SU-DHL-6 (cell line): ENCODE measurements at regions not wholly inside any gene's neighbourhood (a gene's known extent, or its start where the extent isn't known, plus 50 kb on each side); places are given as distances from the start of the nearest gene placed in this dataset.

Source experiments
- H2AFZ ChIP-seq: fragments of 200-600 bp; sonication (generic); 2 replicates; pipeline ENCODE4 v1.6.1; 2014; ENCODE audit warnings: low read depth, mild to moderate bottlenecking, moderate library complexity, mixed read lengths, antibody characterized with exemption, low read length; ENCODE audit not compliant: severe bottlenecking
- H3F3A ChIP-seq: fragments of 200-600 bp; shearing (Covaris generic); 2 replicates; pipeline ENCODE4 v1.6.0; 2016; ENCODE audit warnings: antibody characterized with exemption, mild to moderate bottlenecking; ENCODE audit not compliant: insufficient read depth
- H3K27ac ChIP-seq: fragments of 200-600 bp; sonication (generic); 2 replicates; pipeline ENCODE4 v1.5.1; 2016; ENCODE audit warnings: low read depth, mild to moderate bottlenecking, low read length, moderate library complexity, mixed read lengths
- H3K27me3 ChIP-seq: fragments of 200-600 bp; sonication (generic), shearing (Covaris generic); 2 replicates; pipeline ENCODE4 v1.6.0; 2014; ENCODE audit warnings: mild to moderate bottlenecking, low read length
- H3K36me3 ChIP-seq: fragments of 200-600 bp; sonication (generic); 2 replicates; pipeline ENCODE4 v1.6.1; 2014; ENCODE audit warnings: mild to moderate bottlenecking, low read length, mixed read lengths
- H3K4me2 ChIP-seq: fragments of 300-600, 200-600 bp; shearing (Covaris generic), sonication (generic); 2 replicates; pipeline ENCODE4 v1.6.0; 2014; ENCODE audit warnings: low read length, low read depth, mild to moderate bottlenecking; ENCODE audit not compliant: poor library complexity, severe bottlenecking
- H3K4me3 ChIP-seq: fragments of 200-600 bp; sonication (generic); 2 replicates; pipeline ENCODE4 v1.5.1; 2014; ENCODE audit warnings: antibody characterized with exemption, low read length, mild to moderate bottlenecking, mixed read lengths; ENCODE audit not compliant: insufficient read depth, poor library complexity, severe bottlenecking
- H3K79me2 ChIP-seq: fragments of 200-600 bp; sonication (generic); 2 replicates; pipeline ENCODE4 v1.6.1; 2014; ENCODE audit warnings: mild to moderate bottlenecking, low read length, moderate library complexity; ENCODE audit not compliant: insufficient read depth
- H3K9ac ChIP-seq: fragments of 200-600 bp; sonication (generic); 2 replicates; pipeline ENCODE4 v1.7.0; 2014; ENCODE audit warnings: mild to moderate bottlenecking, low read length
- H3K9me2 ChIP-seq: fragments of 200-600 bp; sonication (generic); replicated peaks from 2 replicates; pipeline ENCODE4 v1.6.1; 2014; ENCODE audit warnings: low read length; ENCODE audit not compliant: insufficient read depth
- H3K9me3 ChIP-seq: fragments of 200-600 bp; sonication (generic); 2 replicates; pipeline ENCODE4 v1.6.1; 2014; ENCODE audit warnings: low read length, mixed read lengths; ENCODE audit not compliant: insufficient read depth
- H4K20me1 ChIP-seq: fragments of 200-600 bp; sonication (generic); 2 replicates; pipeline ENCODE4 v1.6.1; 2014; ENCODE audit warnings: low read depth, mild to moderate bottlenecking, antibody characterized with exemption, low read length, moderate library complexity, mixed read lengths
- EZH2phosphoT487 ChIP-seq: fragments of 200-600 bp; sonication (generic), shearing (Covaris generic); conservative IDR thresholded peaks from 2 replicates; pipeline ENCODE4 v1.6.1; 2018; ENCODE audit warnings: mild to moderate bottlenecking, antibody characterized with exemption, low read length, moderate library complexity, mixed read lengths
- TF ChIP-seq, protein P1 (sequence below): fragments of 200-600 bp; sonication (generic); IDR thresholded peaks from one replicate; pipeline ENCODE4 v1.5.1; 2017; ENCODE audit warnings: antibody characterized with exemption, mild to moderate bottlenecking, low read length, moderate library complexity; ENCODE audit not compliant: insufficient read depth, poor library complexity, severe bottlenecking

DNA sequence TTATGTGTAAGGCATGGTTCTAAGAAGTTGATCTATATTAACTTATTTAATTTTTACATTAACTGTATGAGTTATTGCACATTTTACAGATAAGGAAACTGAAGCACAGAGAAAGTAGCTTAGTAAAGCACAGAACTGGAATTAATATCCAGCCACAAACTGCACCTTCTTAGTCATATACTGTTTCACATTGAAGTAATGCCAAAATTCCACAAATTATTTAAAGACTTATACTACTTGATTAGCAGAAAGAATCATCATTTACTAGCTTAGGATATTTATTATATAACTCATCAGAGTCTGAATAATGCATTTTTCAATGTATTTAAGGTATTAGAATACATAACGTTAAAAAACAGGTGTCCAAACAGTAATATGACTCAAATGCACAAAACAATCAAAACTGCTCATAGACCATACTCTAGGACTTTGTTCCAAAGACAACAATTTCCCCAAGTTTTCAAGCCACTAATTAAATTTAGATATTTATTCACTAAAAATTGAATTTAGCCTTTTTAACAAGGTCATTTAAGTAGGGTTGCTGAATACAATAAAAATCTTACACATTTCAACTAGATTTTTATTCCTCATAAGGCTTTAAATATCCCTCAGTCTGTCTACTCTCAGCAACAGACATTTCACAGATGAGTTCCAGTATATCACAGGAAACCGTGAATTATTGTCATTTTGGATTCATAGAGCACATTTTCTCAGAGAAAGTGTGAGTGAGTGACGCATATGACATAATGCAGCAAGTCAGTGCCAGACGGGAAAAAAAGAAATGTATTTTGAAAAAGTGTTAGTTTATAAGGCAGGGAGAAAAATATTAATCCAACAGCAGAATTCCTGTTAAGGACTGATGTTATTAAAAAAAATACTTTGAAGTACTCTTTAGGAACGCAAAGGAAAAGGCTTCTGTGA lies 782.5 kb downstream of the TMTC2 start:
- no peaks in the 10 kb centered on the region for H3K9me2 ChIP-seq
- H3K4me2 ChIP-seq: no peak overlapping the region
- no peaks in the 10 kb centered on the region for H3F3A ChIP-seq
- no peak overlapping the region for H3K27ac ChIP-seq
- no peak overlapping the region for H3K4me3 ChIP-seq
- no peaks in the 10 kb centered on the region for H3K9me3 ChIP-seq
- TF ChIP-seq, protein P1, sequence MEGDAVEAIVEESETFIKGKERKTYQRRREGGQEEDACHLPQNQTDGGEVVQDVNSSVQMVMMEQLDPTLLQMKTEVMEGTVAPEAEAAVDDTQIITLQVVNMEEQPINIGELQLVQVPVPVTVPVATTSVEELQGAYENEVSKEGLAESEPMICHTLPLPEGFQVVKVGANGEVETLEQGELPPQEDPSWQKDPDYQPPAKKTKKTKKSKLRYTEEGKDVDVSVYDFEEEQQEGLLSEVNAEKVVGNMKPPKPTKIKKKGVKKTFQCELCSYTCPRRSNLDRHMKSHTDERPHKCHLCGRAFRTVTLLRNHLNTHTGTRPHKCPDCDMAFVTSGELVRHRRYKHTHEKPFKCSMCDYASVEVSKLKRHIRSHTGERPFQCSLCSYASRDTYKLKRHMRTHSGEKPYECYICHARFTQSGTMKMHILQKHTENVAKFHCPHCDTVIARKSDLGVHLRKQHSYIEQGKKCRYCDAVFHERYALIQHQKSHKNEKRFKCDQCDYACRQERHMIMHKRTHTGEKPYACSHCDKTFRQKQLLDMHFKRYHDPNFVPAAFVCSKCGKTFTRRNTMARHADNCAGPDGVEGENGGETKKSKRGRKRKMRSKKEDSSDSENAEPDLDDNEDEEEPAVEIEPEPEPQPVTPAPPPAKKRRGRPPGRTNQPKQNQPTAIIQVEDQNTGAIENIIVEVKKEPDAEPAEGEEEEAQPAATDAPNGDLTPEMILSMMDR: no peak
- TF ChIP-seq EZH2phosphoT487: no peak
- no peak overlapping the region for H2AFZ ChIP-seq
- no peaks in the 10 kb centered on the region for H3K79me2 ChIP-seq
- H4K20me1 ChIP-seq: no peaks in the 10 kb centered on the region
- no peak overlapping the region for H3K9ac ChIP-seq
- H3K36me3 ChIP-seq: peaks cover 7% of the 10 kb centered on the region; the same call in 1 of the 2 replicates
- no peaks in the 10 kb centered on the region for H3K27me3 ChIP-seq

DNA sequence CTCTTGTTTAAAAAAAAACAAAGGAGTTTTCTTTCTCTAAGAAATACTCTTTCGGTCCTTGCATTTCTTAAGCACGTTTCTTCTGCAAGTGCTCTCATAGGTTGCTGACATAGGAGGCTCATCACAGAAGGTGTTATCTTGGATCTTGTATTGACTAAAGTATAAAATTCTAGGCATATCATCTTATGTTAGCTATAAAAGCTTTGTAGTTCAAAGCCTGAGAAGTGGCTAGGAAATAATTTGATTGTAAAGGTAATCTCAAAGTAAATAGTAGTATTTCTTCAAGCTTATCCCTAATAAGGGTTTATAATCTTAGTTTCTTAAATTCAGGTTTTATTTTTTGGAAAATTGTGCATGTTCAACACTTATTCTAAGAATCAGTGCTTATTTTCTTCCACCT lies 778.9 kb downstream of the TMTC2 start:
- Histone ChIP-seq H3K79me2 (no peaks in the 10 kb centered on the region), H3K36me3 (peaks cover 7% of the 10 kb centered on the region; the same call in 1 of the 2 replicates), H3F3A (no peaks in the 10 kb centered on the region), H3K9ac (no peak overlapping the region), H3K9me2 (no peaks in the 10 kb centered on the region), H3K4me2 (no peak overlapping the region), H2AFZ (peak overlapping the region; percentile 43), H3K27ac (no peak overlapping the region), H3K9me3 (no peaks in the 10 kb centered on the region), H3K27me3 (no peaks in the 10 kb centered on the region), H3K4me3 (no peak overlapping the region), H4K20me1 (no peaks in the 10 kb centered on the region)
- TF ChIP-seq EZH2phosphoT487: no peak
- TF ChIP-seq, protein P1: no peak

DNA sequence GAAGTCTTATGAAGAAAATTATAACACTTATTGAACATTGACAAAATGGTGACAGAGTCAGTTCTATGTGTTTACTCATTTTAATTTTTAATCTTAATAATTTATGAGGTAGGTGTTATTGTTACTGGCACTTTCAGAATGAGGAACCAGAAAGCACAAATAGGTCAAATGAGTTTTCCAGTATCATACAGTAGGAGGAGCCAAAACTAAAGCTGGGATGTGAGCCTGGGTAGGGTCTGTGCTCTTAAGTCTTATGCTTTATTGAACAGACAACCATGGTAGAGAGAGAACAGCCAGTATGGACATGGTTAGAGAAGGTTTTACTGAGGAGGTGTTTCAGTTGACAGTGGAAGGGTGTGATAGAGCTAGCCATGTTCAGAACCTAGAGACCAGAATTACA lies 775.7 kb downstream of the TMTC2 start:
- no peak for TF ChIP-seq EZH2phosphoT487
- TF ChIP-seq, protein P1: peak; percentile 18
- Histone ChIP-seq H3K9me2 (no peaks in the 10 kb centered on the region), H3K9me3 (no peaks in the 10 kb centered on the region), H3K79me2 (no peaks in the 10 kb centered on the region), H3F3A (no peaks in the 10 kb centered on the region), H3K36me3 (peaks cover 4% of the 10 kb centered on the region; the same call in 1 of the 2 replicates), H3K27me3 (no peaks in the 10 kb centered on the region), H3K27ac (no peak overlapping the region), H3K4me3 (no peak overlapping the region), H3K4me2 (peak overlapping the region; percentile 7), H2AFZ (peak overlapping the region; percentile 90), H3K9ac (no peak overlapping the region), H4K20me1 (no peaks in the 10 kb centered on the region)
